HEK293T (cell line): ENCODE measurements at regions not wholly inside any gene's neighbourhood (a gene's known extent, or its start where the extent isn't known, plus 50 kb on each side); places are given as distances from the start of the nearest gene placed in this dataset.

ENCODE experiments used
- ARNT ChIP-seq: fragments of 450-650 bp; IDR thresholded peaks from 2 replicates; pipeline ENCODE4 v1.6.1; 2017; ENCODE audit warnings: mild to moderate bottlenecking
- BHLHE40 ChIP-seq: fragments of 450-650 bp; IDR thresholded peaks from 2 replicates; pipeline ENCODE4 v1.6.1; 2016; ENCODE audit warnings: mild to moderate bottlenecking, moderate library complexity, borderline replicate concordance
- FOXA1 ChIP-seq: fragments of 450-650 bp; IDR thresholded peaks from 2 replicates; pipeline ENCODE4 v1.6.1; 2016; ENCODE audit warnings: mild to moderate bottlenecking
- FOXM1 ChIP-seq: fragments of 450-650 bp; IDR thresholded peaks from 2 replicates; pipeline ENCODE4 v1.6.1; 2017; ENCODE audit warnings: mild to moderate bottlenecking, borderline replicate concordance
- HDGF ChIP-seq: fragments of 450-650 bp; IDR thresholded peaks from 2 replicates; pipeline ENCODE4 v1.6.1; 2017; ENCODE audit warnings: antibody characterized with exemption, borderline replicate concordance
- L3MBTL2 ChIP-seq: fragments of 450-650 bp; conservative IDR thresholded peaks from 2 replicates; pipeline ENCODE4 v1.6.1; 2016; ENCODE audit warnings: mild to moderate bottlenecking
- LEF1 ChIP-seq: fragments of 450-650 bp; IDR thresholded peaks from 2 replicates; pipeline ENCODE4 v1.6.1; 2017; ENCODE audit warnings: mild to moderate bottlenecking, borderline replicate concordance
- NFRKB ChIP-seq: fragments of 450-650 bp; IDR thresholded peaks from 2 replicates; pipeline ENCODE4 v1.6.1; 2016; ENCODE audit warnings: mild to moderate bottlenecking, moderate library complexity
- SP1 ChIP-seq: fragments of 450-650 bp; IDR thresholded peaks from 2 replicates; pipeline ENCODE4 v1.6.1; 2017
- SUZ12 ChIP-seq: fragments of 450-650 bp; IDR thresholded peaks from 2 replicates; pipeline ENCODE4 v1.6.1; 2016; ENCODE audit warnings: mild to moderate bottlenecking
- ZNF384 ChIP-seq: fragments of 450-650 bp; IDR thresholded peaks from 2 replicates; pipeline ENCODE4 v1.6.1; 2016

- no peak for TF ChIP-seq ZNF384
- no peak for TF ChIP-seq ARNT
- TF ChIP-seq FOXM1: no peak
- no peak for TF ChIP-seq FOXA1
- no peak for TF ChIP-seq SP1
- TF ChIP-seq BHLHE40: no peak
- no peak for TF ChIP-seq LEF1
- TF ChIP-seq NFRKB: no peak
- TF ChIP-seq L3MBTL2: no peak
- no peak for TF ChIP-seq HDGF
- no peak for TF ChIP-seq SUZ12
Observed at GRCh38 chr3:168295027-168295426, 199.3 kb upstream of the GOLIM4 start.
